Small intestine (tissue), 7 donors: ENCODE measurements at regions not wholly inside any gene's neighbourhood (a gene's known extent, or its start where the extent isn't known, plus 50 kb on each side); places are given as distances from the start of the nearest gene placed in this dataset.

ENCODE experiments used
- DNase-seq, 2 donors: peaks; one replicate each; pipeline versions ENCODE4 v3.0.0 to v3.0.0-alpha.2; 2013
- FAIRE-seq: peaks from 2 replicates; lab custom pipeline; 2012; peaks lifted over from hg19 to GRCh38; lab: Jason Lieb, UNC
- H3K27ac ChIP-seq, 3 donors: one replicate each; pipeline ENCODE4 v1.5.1; 2013; ENCODE audit warnings: low read length in 2 of 3, mild to moderate bottlenecking in 2 of 3, control low read depth in 1 of 3, inconsistent platforms in 1 of 3, low read depth in 1 of 3, moderate library complexity in 1 of 3
- H3K27me3 ChIP-seq, 3 donors: one replicate each; pipeline ENCODE4 v1.6.1; 2013; ENCODE audit warnings: low read length in 3 of 3, inconsistent platforms in 1 of 3; ENCODE audit not compliant: control insufficient read depth in 3 of 3, insufficient read depth in 3 of 3
- H3K36me3 ChIP-seq, 3 donors: one replicate each; pipeline ENCODE4 v1.6.1; 2013; ENCODE audit warnings: low read length in 3 of 3, inconsistent platforms in 1 of 3, low read depth in 1 of 3, mild to moderate bottlenecking in 1 of 3, moderate library complexity in 1 of 3; ENCODE audit not compliant: control insufficient read depth in 3 of 3, insufficient read depth in 2 of 3
- H3K4me1 ChIP-seq, 3 donors: one replicate each; pipeline ENCODE4 v1.6.1; 2013; ENCODE audit warnings: low read length in 2 of 3, inconsistent platforms in 1 of 3, low read depth in 1 of 3, mild to moderate bottlenecking in 1 of 3, moderate library complexity in 1 of 3; ENCODE audit not compliant: control insufficient read depth in 3 of 3, insufficient read depth in 2 of 3
- H3K4me3 ChIP-seq, 3 donors: one replicate each; pipeline ENCODE4 v1.5.1; 2013; ENCODE audit warnings: low read length in 3 of 3, control low read depth in 1 of 3, inconsistent platforms in 1 of 3, low read depth in 1 of 3, mild to moderate bottlenecking in 1 of 3, moderate library complexity in 1 of 3
- H3K9me3 ChIP-seq, 2 donors: one replicate each; pipeline ENCODE4 v1.6.1; 2013; ENCODE audit warnings: low read depth in 1 of 2, low read length in 1 of 2; ENCODE audit not compliant: control insufficient read depth in 2 of 2, insufficient read depth in 1 of 2
- WGBS, 3 donors: extraction: QIAGEN DNeasy Blood & Tissue Kit; methylation state at CpG; one replicate each; pipeline ENCODE4 v1.1.7; 2013; 5-methylcytosine and 5-hydroxymethylcytosine counted together
- donor health status: healthy with polysubstance abuse.
- donor health status: control.
- donor health status: control.
- donor health status: Bipolar disorder and iron deficiency.
- donor health status: healthy.

- WGBS, 3 donors, result 84 to 88% (median 86%) methylated on average over 2 of the region's 2 CpGs
- no peaks in the 10 kb centered on the region for H3K36me3 ChIP-seq
- H3K27me3 ChIP-seq, result no peaks in the 10 kb centered on the region
- no peak overlapping the region for H3K27ac ChIP-seq
- H3K4me3 ChIP-seq, result no peak overlapping the region
- peaks cover 0 to 5% of the 10 kb centered on the region in 2 donors for H3K9me3 ChIP-seq
- H3K4me1 ChIP-seq, result no peaks in the 10 kb centered on the region
- no peak for FAIRE-seq
- no peak for DNase-seq
These were observed 350.6 kb downstream of the MLLT3 start for GRCh38 chr9:20271723-20272122.

- Histone ChIP-seq H3K27ac (no peak overlapping the region), H3K9me3 (no peaks in the 10 kb centered on the region), H3K36me3 (no peaks in the 10 kb centered on the region), H3K4me1 (no peaks in the 10 kb centered on the region), H3K27me3 (no peaks in the 10 kb centered on the region), H3K4me3 (no peak overlapping the region)
- FAIRE-seq (no peak), DNase-seq (no peak)
- 50 to 63% (median 53%) methylated on average over 1 of the region's 1 CpG for WGBS, 3 donors
These were observed 351.2 kb downstream of the MLLT3 start for GRCh38 chr9:20271096-20271495.

- no peaks in the 10 kb centered on the region for H3K4me1 ChIP-seq
- no peaks in the 10 kb centered on the region for H3K27me3 ChIP-seq
- no peak for DNase-seq
- peaks cover 0 to 3% of the 10 kb centered on the region in 2 donors for H3K9me3 ChIP-seq
- WGBS, 3 donors, result 53 to 63% (median 59%) methylated on average over 1 of the region's 1 CpG
- FAIRE-seq, result no peak
- H3K27ac ChIP-seq, result no peak overlapping the region
- no peaks in the 10 kb centered on the region for H3K36me3 ChIP-seq
- H3K4me3 ChIP-seq, result no peak overlapping the region
These were observed 352.1 kb downstream of the MLLT3 start for GRCh38 chr9:20270161-20270560.

- FAIRE-seq, result no peak
- Histone ChIP-seq H3K27me3 (no peaks in the 10 kb centered on the region), H3K9me3 (peaks cover 0 to 3% of the 10 kb centered on the region in 2 donors), H3K4me1 (no peaks in the 10 kb centered on the region), H3K27ac (no peak overlapping the region), H3K4me3 (no peak overlapping the region), H3K36me3 (no peaks in the 10 kb centered on the region)
- 79 to 92% (median 80%) methylated on average over 2 of the region's 2 CpGs for WGBS, 3 donors
- DNase-seq, result no peak
These were observed 352.7 kb downstream of the MLLT3 start for GRCh38 chr9:20269620-20270019.

GRCh38 chr9:20264896-20265295 lies 357.4 kb downstream of the MLLT3 start:
- DNase-seq, result no peak
- H3K4me3 ChIP-seq, result no peak overlapping the region
- no peaks in the 10 kb centered on the region for H3K36me3 ChIP-seq
- H3K4me1 ChIP-seq, result no peaks in the 10 kb centered on the region
- no peak for FAIRE-seq
- 76 to 82% (median 79%) methylated on average over 7 of the region's 7 CpGs for WGBS, 3 donors
- H3K27ac ChIP-seq, result no peak overlapping the region
- no peaks in the 10 kb centered on the region for H3K27me3 ChIP-seq
- H3K9me3 ChIP-seq, result peaks cover 0 to 3% of the 10 kb centered on the region in 2 donors

- peaks cover 0 to 3% of the 10 kb centered on the region in 2 donors for H3K9me3 ChIP-seq
- H3K4me3 ChIP-seq, result no peak overlapping the region
- no peaks in the 10 kb centered on the region for H3K27me3 ChIP-seq
- FAIRE-seq (no peak), DNase-seq (no peak)
- no peak overlapping the region for H3K27ac ChIP-seq
- 64 to 70% (median 66%) methylated on average over 4 of the region's 4 CpGs for WGBS, 3 donors
- no peaks in the 10 kb centered on the region for H3K4me1 ChIP-seq
- H3K36me3 ChIP-seq, result no peaks in the 10 kb centered on the region
These were observed 359.7 kb downstream of the MLLT3 start for GRCh38 chr9:20262611-20263010.

- H3K4me1 ChIP-seq, result no peaks in the 10 kb centered on the region
- peaks cover 0 to 3% (median 0%) of the 10 kb centered on the region in 3 donors for H3K27me3 ChIP-seq
- no peaks in the 10 kb centered on the region for H3K36me3 ChIP-seq
- no peak overlapping the region for H3K27ac ChIP-seq
- 82 to 88% (median 84%) methylated on average over 1 of the region's 1 CpG for WGBS, 3 donors
- no peak overlapping the region for H3K4me3 ChIP-seq
- no peaks in the 10 kb centered on the region for H3K9me3 ChIP-seq
- no peak for FAIRE-seq
- no peak for DNase-seq
These were observed 365.9 kb downstream of the MLLT3 start for GRCh38 chr9:20256284-20256948.

- FAIRE-seq, result no peak
These were observed 367.2 kb downstream of the MLLT3 start for GRCh38 chr9:20255052-20255451.

GRCh38 chr9:20253635-20254034 lies 368.7 kb downstream of the MLLT3 start:
- Histone ChIP-seq H3K36me3 (no peaks in the 10 kb centered on the region), H3K27ac (no peak overlapping the region), H3K4me3 (no peak overlapping the region), H3K27me3 (peaks cover 0 to 3% (median 0%) of the 10 kb centered on the region in 3 donors), H3K4me1 (no peaks in the 10 kb centered on the region), H3K9me3 (peaks cover 0 to 1% of the 10 kb centered on the region in 2 donors)
- 81 to 83% (median 81%) methylated on average over 5 of the region's 5 CpGs for WGBS, 3 donors
- no peak for DNase-seq
- FAIRE-seq, result no peak

More at GRCh38 chr9:20255052-20255451, 367.2 kb downstream of the MLLT3 start:
- no peaks in the 10 kb centered on the region for H3K9me3 ChIP-seq
- no peaks in the 10 kb centered on the region for H3K4me1 ChIP-seq
- 42 to 71% (median 50%) methylated on average over 3 of the region's 3 CpGs for WGBS, 3 donors
- no peak overlapping the region for H3K4me3 ChIP-seq
- peaks cover 0 to 3% (median 0%) of the 10 kb centered on the region in 3 donors for H3K27me3 ChIP-seq
- DNase-seq, result no peak
- no peaks in the 10 kb centered on the region for H3K36me3 ChIP-seq
- H3K27ac ChIP-seq, result no peak overlapping the region
